GM23248 (cell line): ENCODE measurements at regions not wholly inside any gene's neighbourhood (a gene's known extent, or its start where the extent isn't known, plus 50 kb on each side); places are given as distances from the start of the nearest gene placed in this dataset.

ENCODE experiments used
- EZH2 ChIP-seq: fragments of 200-600 bp; sonication (generic); IDR thresholded peaks from 2 replicates; pipeline ENCODE4 v1.6.1; 2018; ENCODE audit warnings: antibody characterized with exemption, mild to moderate bottlenecking; ENCODE audit not compliant: insufficient read depth, poor library complexity, severe bottlenecking
- EZH2phosphoT487 ChIP-seq: fragments of 200-600 bp; sonication (generic); IDR thresholded peaks from 2 replicates; pipeline ENCODE4 v1.6.1; 2018; ENCODE audit warnings: antibody characterized with exemption, moderate library complexity, mild to moderate bottlenecking, low read depth; ENCODE audit not compliant: insufficient read depth

DNA sequence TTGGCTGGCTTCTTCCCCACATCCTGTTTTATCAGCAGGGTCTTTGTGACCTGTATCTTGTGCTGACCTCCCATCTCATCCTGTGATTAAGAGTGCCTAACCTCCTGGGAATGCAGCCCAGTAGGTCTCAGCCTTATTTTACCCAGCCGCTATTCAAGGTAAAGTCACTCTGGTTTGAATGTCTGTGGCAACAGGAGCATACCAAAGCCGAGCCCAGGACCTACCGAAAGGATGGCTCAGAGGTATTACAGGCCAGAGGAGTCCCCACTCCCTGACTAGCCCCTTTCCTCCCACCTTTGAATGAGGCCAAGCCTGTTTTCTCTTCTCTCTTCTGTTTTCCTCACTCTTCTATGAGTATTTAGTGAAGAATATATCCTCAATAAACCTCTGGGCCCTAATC is 271.3 kb downstream of the OSTF1 start:
- no peak for TF ChIP-seq EZH2phosphoT487
- TF ChIP-seq EZH2, result no peak
